ENCODE measurements at regions not wholly inside any gene's neighbourhood (a gene's known extent, or its start where the extent isn't known, plus 50 kb on each side); places are given as distances from the start of the nearest gene placed in this dataset.

- no peaks in the 10 kb centered on the region for H3K36me3 ChIP-seq (ENCODE audit: control insufficient read depth in 4 of 4, insufficient read depth in 3 of 4, low read depth in 1 of 4, low read length in 3 of 4)
- no peak overlapping the region for H3K27ac ChIP-seq (ENCODE audit: low read depth in 1 of 2, low read length in 2 of 2)
- H3K27me3 ChIP-seq (ENCODE audit: control insufficient read depth in 4 of 4, insufficient read depth in 4 of 4, low read length in 3 of 4), result no peaks in the 10 kb centered on the region
- WGBS, result 58% methylated on average over 3 of the region's 3 CpGs
- H3K9me3 ChIP-seq (ENCODE audit: control insufficient read depth in 4 of 4, low read length in 3 of 4), result no peaks in the 10 kb centered on the region
- no peak for DNase-seq (ENCODE audit: low spot score)
- TF ChIP-seq YY1 (IDR thresholded peaks at IDR 0.05) (no peak), HNF4G (IDR thresholded peaks at IDR 0.05) (no peak), GABPA (IDR thresholded peaks at IDR 0.05 in 1 of 2, conservative IDR thresholded peaks at IDR 0.05 in 1 of 2) (no peak), FOXA2 (IDR thresholded peaks at IDR 0.05) (no peak), CTCF (IDR thresholded peaks at IDR 0.05; ENCODE audit: low read depth, low read length, missing input control) (no peak), TAF1 (conservative IDR thresholded peaks at IDR 0.05) (no peak), RXRA (IDR thresholded peaks at IDR 0.05) (no peak), REST (IDR thresholded peaks at IDR 0.05) (no peak), HNF4A (conservative IDR thresholded peaks at IDR 0.05) (no peak), MAX (IDR thresholded peaks at IDR 0.05) (no peak), FOXA1 (IDR thresholded peaks at IDR 0.05) (no peak)
- no peak overlapping the region for H3K4me3 ChIP-seq (ENCODE audit: low read depth in 1 of 3, low read length in 3 of 3)
- no peak overlapping the region for H3K9ac ChIP-seq (ENCODE audit: low read depth in 1 of 2, low read length in 2 of 2)
- no peaks in the 10 kb centered on the region for H3K4me1 ChIP-seq (ENCODE audit: control insufficient read depth in 4 of 4, insufficient read depth in 4 of 4, low read length in 3 of 4)
These were observed 580.9 kb upstream of the WWC1 start for GRCh38 chr5:167710444-167711073.

- DNase-seq (ENCODE audit: low spot score), result no peak
- WGBS, result 77% methylated on average over 7 of the region's 7 CpGs
- no peak overlapping the region for H3K4me3 ChIP-seq (ENCODE audit: low read depth in 1 of 3, low read length in 3 of 3)
These were observed 578.4 kb upstream of the WWC1 start for GRCh38 chr5:167712986-167713585.

More at GRCh38 chr5:167712986-167713585, 578.4 kb upstream of the WWC1 start:
- Histone ChIP-seq H3K9me3 (ENCODE audit: control insufficient read depth in 4 of 4, low read length in 3 of 4) (no peaks in the 10 kb centered on the region), H3K9ac (ENCODE audit: low read depth in 1 of 2, low read length in 2 of 2) (no peak overlapping the region), H3K36me3 (ENCODE audit: control insufficient read depth in 4 of 4, insufficient read depth in 3 of 4, low read depth in 1 of 4, low read length in 3 of 4) (no peaks in the 10 kb centered on the region), H3K27me3 (ENCODE audit: control insufficient read depth in 4 of 4, insufficient read depth in 4 of 4, low read length in 3 of 4) (no peaks in the 10 kb centered on the region), H3K4me1 (ENCODE audit: control insufficient read depth in 4 of 4, insufficient read depth in 4 of 4, low read length in 3 of 4) (no peaks in the 10 kb centered on the region), H3K27ac (ENCODE audit: low read depth in 1 of 2, low read length in 2 of 2) (no peak overlapping the region)
- no peak for TF ChIP-seq HNF4A (conservative IDR thresholded peaks at IDR 0.05)
- no peak for TF ChIP-seq RXRA (IDR thresholded peaks at IDR 0.05)
- TF ChIP-seq ATF3 (IDR thresholded peaks at IDR 0.05), result no peak
- TF ChIP-seq HNF4G (IDR thresholded peaks at IDR 0.05), result no peak
- TF ChIP-seq EGR1 (IDR thresholded peaks at IDR 0.05; ENCODE audit: low read depth in 2 of 2), result no peak
- no peak for TF ChIP-seq NR2F2 (IDR thresholded peaks at IDR 0.05)
- no peak for TF ChIP-seq TAF1 (conservative IDR thresholded peaks at IDR 0.05)
- no peak for TF ChIP-seq JUND (IDR thresholded peaks at IDR 0.05)
- TF ChIP-seq SP1 (IDR thresholded peaks at IDR 0.05), result no peak
- no peak for TF ChIP-seq CTCF (IDR thresholded peaks at IDR 0.05; ENCODE audit: low read depth, low read length, missing input control)

All from liver (tissue), 8 donors.